Keratinocyte (primary cell): ENCODE measurements at regions not wholly inside any gene's neighbourhood (a gene's known extent, or its start where the extent isn't known, plus 50 kb on each side); places are given as distances from the start of the nearest gene placed in this dataset.

Experiments
- EZH2 ChIP-seq: IDR thresholded peaks from one replicate; pipeline ENCODE4 v1.6.1; 2012; ENCODE audit warnings: inconsistent platforms, mild to moderate bottlenecking, low read length, moderate library complexity
- TF ChIP-seq, protein P1 (sequence below), 3 experiments: IDR thresholded peaks in 1 of 3; conservative IDR thresholded peaks in 1 of 3; optimal IDR thresholded peaks in 1 of 3; 2 replicates in 2 of 3; 3 replicates in 1 of 3; pipeline versions ENCODE3 to v1.5.1; 2011; ENCODE audit warnings: low read length in 3 of 3, mild to moderate bottlenecking in 3 of 3, moderate library complexity in 2 of 3, control low read depth in 1 of 3, inconsistent platforms in 1 of 3; ENCODE audit not compliant: insufficient read depth in 2 of 3; ENCODE audit errors: extremely low read depth in 1 of 3

- TF ChIP-seq, protein P1, sequence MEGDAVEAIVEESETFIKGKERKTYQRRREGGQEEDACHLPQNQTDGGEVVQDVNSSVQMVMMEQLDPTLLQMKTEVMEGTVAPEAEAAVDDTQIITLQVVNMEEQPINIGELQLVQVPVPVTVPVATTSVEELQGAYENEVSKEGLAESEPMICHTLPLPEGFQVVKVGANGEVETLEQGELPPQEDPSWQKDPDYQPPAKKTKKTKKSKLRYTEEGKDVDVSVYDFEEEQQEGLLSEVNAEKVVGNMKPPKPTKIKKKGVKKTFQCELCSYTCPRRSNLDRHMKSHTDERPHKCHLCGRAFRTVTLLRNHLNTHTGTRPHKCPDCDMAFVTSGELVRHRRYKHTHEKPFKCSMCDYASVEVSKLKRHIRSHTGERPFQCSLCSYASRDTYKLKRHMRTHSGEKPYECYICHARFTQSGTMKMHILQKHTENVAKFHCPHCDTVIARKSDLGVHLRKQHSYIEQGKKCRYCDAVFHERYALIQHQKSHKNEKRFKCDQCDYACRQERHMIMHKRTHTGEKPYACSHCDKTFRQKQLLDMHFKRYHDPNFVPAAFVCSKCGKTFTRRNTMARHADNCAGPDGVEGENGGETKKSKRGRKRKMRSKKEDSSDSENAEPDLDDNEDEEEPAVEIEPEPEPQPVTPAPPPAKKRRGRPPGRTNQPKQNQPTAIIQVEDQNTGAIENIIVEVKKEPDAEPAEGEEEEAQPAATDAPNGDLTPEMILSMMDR (optimal IDR thresholded peaks at IDR 0.05 in 1 of 3, IDR thresholded peaks at IDR 0.05 in 1 of 3, conservative IDR thresholded peaks at IDR 0.05 in 1 of 3; ENCODE audit: extremely low read depth in 1 of 3, insufficient read depth in 2 of 3, low read length in 3 of 3): no peak
- TF ChIP-seq EZH2: no peak
Measured at GRCh38 chr20:3350422-3350821, 57.0 kb downstream of the DNAAF9 start.
